ENCODE measurements at regions not wholly inside any gene's neighbourhood (a gene's known extent, or its start where the extent isn't known, plus 50 kb on each side); places are given as distances from the start of the nearest gene placed in this dataset.

DNA sequence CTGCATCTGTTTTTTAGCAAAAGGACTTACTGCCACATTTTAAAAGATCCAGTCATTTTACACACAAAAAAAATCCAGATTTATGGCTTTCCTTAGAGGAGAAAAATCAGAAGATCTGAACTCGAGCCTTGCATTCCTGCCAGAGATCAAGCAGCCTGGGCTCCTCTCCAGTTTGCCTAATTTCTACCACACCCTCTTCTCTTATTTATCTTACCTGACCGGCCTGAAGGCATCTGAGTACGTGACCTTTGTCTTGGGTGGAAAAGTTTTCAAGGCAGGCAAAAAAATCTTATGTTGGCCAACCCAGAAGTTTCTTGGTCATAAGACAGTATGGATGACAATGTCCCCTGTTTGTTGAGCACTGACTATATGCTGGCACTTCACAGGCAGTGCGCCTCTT is 60.3 kb downstream of the CHRD start (continued):
- TF ChIP-seq, protein P1, sequence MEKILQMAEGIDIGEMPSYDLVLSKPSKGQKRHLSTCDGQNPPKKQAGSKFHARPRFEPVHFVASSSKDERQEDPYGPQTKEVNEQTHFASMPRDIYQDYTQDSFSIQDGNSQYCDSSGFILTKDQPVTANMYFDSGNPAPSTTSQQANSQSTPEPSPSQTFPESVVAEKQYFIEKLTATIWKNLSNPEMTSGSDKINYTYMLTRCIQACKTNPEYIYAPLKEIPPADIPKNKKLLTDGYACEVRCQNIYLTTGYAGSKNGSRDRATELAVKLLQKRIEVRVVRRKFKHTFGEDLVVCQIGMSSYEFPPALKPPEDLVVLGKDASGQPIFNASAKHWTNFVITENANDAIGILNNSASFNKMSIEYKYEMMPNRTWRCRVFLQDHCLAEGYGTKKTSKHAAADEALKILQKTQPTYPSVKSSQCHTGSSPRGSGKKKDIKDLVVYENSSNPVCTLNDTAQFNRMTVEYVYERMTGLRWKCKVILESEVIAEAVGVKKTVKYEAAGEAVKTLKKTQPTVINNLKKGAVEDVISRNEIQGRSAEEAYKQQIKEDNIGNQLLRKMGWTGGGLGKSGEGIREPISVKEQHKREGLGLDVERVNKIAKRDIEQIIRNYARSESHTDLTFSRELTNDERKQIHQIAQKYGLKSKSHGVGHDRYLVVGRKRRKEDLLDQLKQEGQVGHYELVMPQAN (conservative IDR thresholded peaks at IDR 0.05) = no peak
- TF ChIP-seq SIN3A (IDR thresholded peaks at IDR 0.05; ENCODE audit: low read depth, low read length) = no peak

DNA sequence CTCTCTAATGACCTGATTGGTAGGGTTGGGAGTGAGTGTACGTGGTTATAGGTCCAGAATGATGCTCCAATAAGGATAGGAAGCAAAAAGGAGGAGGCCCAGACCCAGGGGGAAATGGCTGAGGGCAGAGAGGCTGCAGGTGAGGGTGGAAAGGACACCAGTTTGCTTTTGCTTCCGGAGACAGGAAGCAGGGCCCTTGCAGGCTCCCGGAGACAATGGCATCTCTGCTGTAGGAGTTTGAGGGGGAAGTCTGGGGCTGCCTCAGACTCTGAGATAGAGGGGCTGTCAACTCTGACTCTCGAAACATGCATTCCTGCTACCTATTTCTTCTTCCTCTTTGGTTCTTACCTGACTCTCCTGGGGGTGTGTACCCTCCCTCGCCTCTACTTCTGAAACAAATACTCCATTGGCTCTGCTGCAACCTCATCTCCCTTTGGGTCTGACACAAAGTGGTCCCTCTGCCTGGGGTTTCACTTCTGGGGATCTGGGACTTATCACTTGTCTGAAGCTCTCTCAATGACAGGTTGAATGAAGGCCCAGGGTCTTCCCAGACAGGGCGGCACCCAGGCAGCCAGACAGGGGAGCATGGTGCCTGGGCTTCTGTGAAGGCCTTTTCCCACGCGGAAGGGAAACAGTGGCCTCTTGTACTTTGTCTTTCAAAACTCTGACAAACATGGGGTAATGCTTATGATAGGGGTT is 61.5 kb downstream of the CHRD start:
- ChIA-PET CTCF (no interaction called here), RAD21 (ENCODE audit: unreplicated experiment) (no interaction called here), SMC1A (ENCODE audit: uncharacterized antibody, unreplicated experiment) (no interaction called here), POLR2A (interaction anchor here (0.6 kb wide), 1 partner anchor 1414 kb away, joined by 3 read pairs; no protein-coding TSS in a partner anchor)
- intact Hi-C loops (cut with micrococcal nuclease; ENCODE audit: unreplicated experiment) = no loop called here
- in situ Hi-C loops (cut with MboI) = no loop called here
- BruUV-seq (replicated peaks) = no TSS peak
- Histone ChIP-seq H2AFZ (ENCODE audit: control insufficient read depth, low read depth, low read length) (no peak overlapping the region), H3K36me3 (ENCODE audit: control insufficient read depth in 2 of 2, insufficient read depth in 2 of 2, low read length in 1 of 2) (no peaks in the 10 kb centered on the region), H3K4me3 (no peak overlapping the region), H3K27me3 (replicated peaks in 1 of 2; ENCODE audit: control insufficient read depth in 2 of 2, insufficient read depth in 2 of 2, low read length in 1 of 2) (no peaks in the 10 kb centered on the region; a peak in 2 of 4 replicates), H4K20me1 (ENCODE audit: control insufficient read depth, insufficient read depth) (no peaks in the 10 kb centered on the region), H3K9me3 (replicated peaks; ENCODE audit: control insufficient read depth, insufficient read depth, low read length) (no peaks in the 10 kb centered on the region; the same call in 2 of the 3 replicates), H3K4me1 (ENCODE audit: control insufficient read depth, insufficient read depth, low read length) (no peaks in the 10 kb centered on the region), H3K79me2 (ENCODE audit: control insufficient read depth, insufficient read depth, low read length) (no peaks in the 10 kb centered on the region), H3K9ac (ENCODE audit: control insufficient read depth, insufficient read depth, low read length) (no peak overlapping the region), H3K27ac (ENCODE audit: control insufficient read depth, insufficient read depth) (no peak overlapping the region), H3K4me2 (ENCODE audit: control insufficient read depth, insufficient read depth) (no peak overlapping the region)
- DNase-seq (ENCODE audit: low read depth, low spot score) (no peak), ATAC-seq (no peak), FAIRE-seq (no peak)
- WGBS (ENCODE audit: insufficient coverage, insufficient replicate concordance, low lambda C conversion rate, missing lambda C conversion rate) = 40% methylated on average over 8 of the region's 8 CpGs
- TF ChIP-seq TCF7 (IDR thresholded peaks at IDR 0.05; ENCODE audit: borderline replicate concordance) = no peak
- TF ChIP-seq HDGF (IDR thresholded peaks at IDR 0.05) = no peak
- no peak for TF ChIP-seq EED (IDR thresholded peaks at IDR 0.05; ENCODE audit: low read depth)
- no peak for TF ChIP-seq EGR1 (IDR thresholded peaks at IDR 0.05; ENCODE audit: borderline replicate concordance in 1 of 2, low read depth in 2 of 2, low read length in 2 of 2)
- no peak for TF ChIP-seq CBFB (IDR thresholded peaks at IDR 0.05; ENCODE audit: low read depth)
- TF ChIP-seq, protein P2, sequence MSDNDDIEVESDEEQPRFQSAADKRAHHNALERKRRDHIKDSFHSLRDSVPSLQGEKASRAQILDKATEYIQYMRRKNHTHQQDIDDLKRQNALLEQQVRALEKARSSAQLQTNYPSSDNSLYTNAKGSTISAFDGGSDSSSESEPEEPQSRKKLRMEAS (IDR thresholded peaks at IDR 0.05; ENCODE audit: low read depth, low read length) = no peak
- TF ChIP-seq RELA (IDR thresholded peaks at IDR 0.05; ENCODE audit: borderline replicate concordance, partially characterized antibody) = no peak
- TF ChIP-seq, protein P3, sequence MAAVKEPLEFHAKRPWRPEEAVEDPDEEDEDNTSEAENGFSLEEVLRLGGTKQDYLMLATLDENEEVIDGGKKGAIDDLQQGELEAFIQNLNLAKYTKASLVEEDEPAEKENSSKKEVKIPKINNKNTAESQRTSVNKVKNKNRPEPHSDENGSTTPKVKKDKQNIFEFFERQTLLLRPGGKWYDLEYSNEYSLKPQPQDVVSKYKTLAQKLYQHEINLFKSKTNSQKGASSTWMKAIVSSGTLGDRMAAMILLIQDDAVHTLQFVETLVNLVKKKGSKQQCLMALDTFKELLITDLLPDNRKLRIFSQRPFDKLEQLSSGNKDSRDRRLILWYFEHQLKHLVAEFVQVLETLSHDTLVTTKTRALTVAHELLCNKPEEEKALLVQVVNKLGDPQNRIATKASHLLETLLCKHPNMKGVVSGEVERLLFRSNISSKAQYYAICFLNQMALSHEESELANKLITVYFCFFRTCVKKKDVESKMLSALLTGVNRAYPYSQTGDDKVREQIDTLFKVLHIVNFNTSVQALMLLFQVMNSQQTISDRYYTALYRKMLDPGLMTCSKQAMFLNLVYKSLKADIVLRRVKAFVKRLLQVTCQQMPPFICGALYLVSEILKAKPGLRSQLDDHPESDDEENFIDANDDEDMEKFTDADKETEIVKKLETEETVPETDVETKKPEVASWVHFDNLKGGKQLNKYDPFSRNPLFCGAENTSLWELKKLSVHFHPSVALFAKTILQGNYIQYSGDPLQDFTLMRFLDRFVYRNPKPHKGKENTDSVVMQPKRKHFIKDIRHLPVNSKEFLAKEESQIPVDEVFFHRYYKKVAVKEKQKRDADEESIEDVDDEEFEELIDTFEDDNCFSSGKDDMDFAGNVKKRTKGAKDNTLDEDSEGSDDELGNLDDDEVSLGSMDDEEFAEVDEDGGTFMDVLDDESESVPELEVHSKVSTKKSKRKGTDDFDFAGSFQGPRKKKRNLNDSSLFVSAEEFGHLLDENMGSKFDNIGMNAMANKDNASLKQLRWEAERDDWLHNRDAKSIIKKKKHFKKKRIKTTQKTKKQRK (IDR thresholded peaks at IDR 0.05; ENCODE audit: low read depth, low read length) = no peak
- TF ChIP-seq GATAD2B (conservative IDR thresholded peaks at IDR 0.05; ENCODE audit: low read depth) = no peak
- TF ChIP-seq SRF (IDR thresholded peaks at IDR 0.05; ENCODE audit: low read depth in 2 of 2, low read length in 2 of 2) = no peak
- no peak for TF ChIP-seq HDAC6 (IDR thresholded peaks at IDR 0.05; ENCODE audit: unreplicated experiment)
- no peak for TF ChIP-seq IKZF1 (conservative IDR thresholded peaks at IDR 0.05)
- TF ChIP-seq, protein P4, sequence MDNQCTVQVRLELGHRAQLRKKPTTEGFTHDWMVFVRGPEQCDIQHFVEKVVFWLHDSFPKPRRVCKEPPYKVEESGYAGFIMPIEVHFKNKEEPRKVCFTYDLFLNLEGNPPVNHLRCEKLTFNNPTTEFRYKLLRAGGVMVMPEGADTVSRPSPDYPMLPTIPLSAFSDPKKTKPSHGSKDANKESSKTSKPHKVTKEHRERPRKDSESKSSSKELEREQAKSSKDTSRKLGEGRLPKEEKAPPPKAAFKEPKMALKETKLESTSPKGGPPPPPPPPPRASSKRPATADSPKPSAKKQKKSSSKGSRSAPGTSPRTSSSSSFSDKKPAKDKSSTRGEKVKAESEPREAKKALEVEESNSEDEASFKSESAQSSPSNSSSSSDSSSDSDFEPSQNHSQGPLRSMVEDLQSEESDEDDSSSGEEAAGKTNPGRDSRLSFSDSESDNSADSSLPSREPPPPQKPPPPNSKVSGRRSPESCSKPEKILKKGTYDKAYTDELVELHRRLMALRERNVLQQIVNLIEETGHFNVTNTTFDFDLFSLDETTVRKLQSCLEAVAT (IDR thresholded peaks at IDR 0.05) = no peak
